ENCODE measurements at regions not wholly inside any gene's neighbourhood (a gene's known extent, or its start where the extent isn't known, plus 50 kb on each side); places are given as distances from the start of the nearest gene placed in this dataset.

- Histone ChIP-seq H2BK20ac (ENCODE audit: low read depth, low read length, poor library complexity, severe bottlenecking) (no peak overlapping the region), H3T11ph (ENCODE audit: low read length) (no peak overlapping the region), H3K4me2 (ENCODE audit: insufficient read depth, insufficient read length, low read length) (no peak overlapping the region), H3K14ac (ENCODE audit: insufficient read depth, low read length) (no peak overlapping the region; the same call in 1 of the 2 replicates), H2BK15ac (ENCODE audit: low read depth, low read length) (no peak overlapping the region), H3K9ac (ENCODE audit: extremely low read depth, insufficient read length, low read length) (no peak overlapping the region), H3K23me2 (ENCODE audit: insufficient read length, low read depth, low read length, poor library complexity, severe bottlenecking) (no peaks in the 10 kb centered on the region), H4K20me1 (ENCODE audit: control insufficient read depth, insufficient read depth, insufficient read length) (no peaks in the 10 kb centered on the region), H3K18ac (ENCODE audit: insufficient read length, low read depth, low read length) (no peak overlapping the region), H3K56ac (ENCODE audit: insufficient read length, low read depth, low read length) (no peak overlapping the region), H3K4ac (ENCODE audit: low read depth, low read length) (no peak overlapping the region), H4K5ac (ENCODE audit: insufficient read length, low read depth, low read length) (no peak overlapping the region), H4K8ac (replicated peaks; ENCODE audit: insufficient read length, low read depth, low read length) (no peak overlapping the region), H2BK5ac (ENCODE audit: insufficient read length, low read length) (no peak overlapping the region), H3K27me3 (ENCODE audit: insufficient read depth, low read length) (no peaks in the 10 kb centered on the region), H2BK120ac (ENCODE audit: low read depth, low read length, poor library complexity, severe bottlenecking) (no peak overlapping the region), H2AFZ (ENCODE audit: low read length) (no peak overlapping the region), H3K79me2 (ENCODE audit: insufficient read depth, low read length) (no peaks in the 10 kb centered on the region), H3K23ac (ENCODE audit: insufficient read length, low read depth, low read length) (no peak overlapping the region), H3K9me3 (ENCODE audit: control insufficient read depth, low read depth, low read length) (no peaks in the 10 kb centered on the region), H2BK12ac (ENCODE audit: insufficient read length, low read depth, low read length) (no peak overlapping the region), H3K4me1 (ENCODE audit: insufficient read depth, low read length) (no peaks in the 10 kb centered on the region; the same call in 1 of the 2 replicates), H4K91ac (ENCODE audit: insufficient read length, low read depth, low read length) (no peak overlapping the region), H3K79me1 (ENCODE audit: insufficient read depth, low read depth, low read length, poor library complexity, severe bottlenecking) (no peaks in the 10 kb centered on the region), H3K27ac (ENCODE audit: insufficient read length, low read depth, low read length) (no peak overlapping the region), H2AK5ac (ENCODE audit: insufficient read length, low read length) (no peak overlapping the region)
- H3K4me1 Mint-ChIP-seq, result peaks cover 15 to 24% of the 10 kb centered on the region in 2 experiments
- no peak overlapping the region for H3K27ac Mint-ChIP-seq
- no peak overlapping the region for H3K4me3 Mint-ChIP-seq
- no CpG with 5 or more reads among the region's 4 CpGs for WGBS (ENCODE audit: extremely low coverage, insufficient read length, low lambda C conversion rate)
- H3K9me3 Mint-ChIP-seq, result peaks cover 16 to 18% of the 10 kb centered on the region in 2 experiments
- DNase-seq, result no peak
- H3K36me3 Mint-ChIP-seq (ENCODE audit: insufficient read depth in 1 of 3, low read depth in 3 of 3), result peaks cover 12 to 21% (median 14%) of the 10 kb centered on the region in 3 experiments
- TF ChIP-seq, protein P1, sequence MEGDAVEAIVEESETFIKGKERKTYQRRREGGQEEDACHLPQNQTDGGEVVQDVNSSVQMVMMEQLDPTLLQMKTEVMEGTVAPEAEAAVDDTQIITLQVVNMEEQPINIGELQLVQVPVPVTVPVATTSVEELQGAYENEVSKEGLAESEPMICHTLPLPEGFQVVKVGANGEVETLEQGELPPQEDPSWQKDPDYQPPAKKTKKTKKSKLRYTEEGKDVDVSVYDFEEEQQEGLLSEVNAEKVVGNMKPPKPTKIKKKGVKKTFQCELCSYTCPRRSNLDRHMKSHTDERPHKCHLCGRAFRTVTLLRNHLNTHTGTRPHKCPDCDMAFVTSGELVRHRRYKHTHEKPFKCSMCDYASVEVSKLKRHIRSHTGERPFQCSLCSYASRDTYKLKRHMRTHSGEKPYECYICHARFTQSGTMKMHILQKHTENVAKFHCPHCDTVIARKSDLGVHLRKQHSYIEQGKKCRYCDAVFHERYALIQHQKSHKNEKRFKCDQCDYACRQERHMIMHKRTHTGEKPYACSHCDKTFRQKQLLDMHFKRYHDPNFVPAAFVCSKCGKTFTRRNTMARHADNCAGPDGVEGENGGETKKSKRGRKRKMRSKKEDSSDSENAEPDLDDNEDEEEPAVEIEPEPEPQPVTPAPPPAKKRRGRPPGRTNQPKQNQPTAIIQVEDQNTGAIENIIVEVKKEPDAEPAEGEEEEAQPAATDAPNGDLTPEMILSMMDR (conservative IDR thresholded peaks at IDR 0.05), result no peak
- H3K27me3 Mint-ChIP-seq (ENCODE audit: low read depth), result peaks cover 9% of the 10 kb centered on the region
Measured at GRCh38 chr3:127493924-127494646, 96.4 kb downstream of the TPRA1 start.
